ENCODE measurements at regions not wholly inside any gene's neighbourhood (a gene's known extent, or its start where the extent isn't known, plus 50 kb on each side); places are given as distances from the start of the nearest gene placed in this dataset.
A peak's percentile ranks its signal among the peaks of the same experiment; 100 is the strongest.

GRCh38 chr1:163467289-163467688 lies 145.5 kb downstream of the NUF2 start:
- no peaks in the 10 kb centered on the region for H3K9me3 ChIP-seq (ENCODE audit: low read length)
- H3K4me3 ChIP-seq (ENCODE audit: low read depth, low read length, poor library complexity, severe bottlenecking) = no peak overlapping the region
- ChIA-PET CTCF (ENCODE audit: unreplicated experiment) (no interaction called here), POLR2A (no interaction called here)
- H4K20me1 ChIP-seq (ENCODE audit: insufficient read depth, low read length) = no peaks in the 10 kb centered on the region
- no peaks in the 10 kb centered on the region for H3K36me3 ChIP-seq (ENCODE audit: insufficient read depth, low read length)
- no peak overlapping the region for H3K27ac ChIP-seq (ENCODE audit: low read depth, low read length, poor library complexity, severe bottlenecking)
- TF ChIP-seq, protein P1, sequence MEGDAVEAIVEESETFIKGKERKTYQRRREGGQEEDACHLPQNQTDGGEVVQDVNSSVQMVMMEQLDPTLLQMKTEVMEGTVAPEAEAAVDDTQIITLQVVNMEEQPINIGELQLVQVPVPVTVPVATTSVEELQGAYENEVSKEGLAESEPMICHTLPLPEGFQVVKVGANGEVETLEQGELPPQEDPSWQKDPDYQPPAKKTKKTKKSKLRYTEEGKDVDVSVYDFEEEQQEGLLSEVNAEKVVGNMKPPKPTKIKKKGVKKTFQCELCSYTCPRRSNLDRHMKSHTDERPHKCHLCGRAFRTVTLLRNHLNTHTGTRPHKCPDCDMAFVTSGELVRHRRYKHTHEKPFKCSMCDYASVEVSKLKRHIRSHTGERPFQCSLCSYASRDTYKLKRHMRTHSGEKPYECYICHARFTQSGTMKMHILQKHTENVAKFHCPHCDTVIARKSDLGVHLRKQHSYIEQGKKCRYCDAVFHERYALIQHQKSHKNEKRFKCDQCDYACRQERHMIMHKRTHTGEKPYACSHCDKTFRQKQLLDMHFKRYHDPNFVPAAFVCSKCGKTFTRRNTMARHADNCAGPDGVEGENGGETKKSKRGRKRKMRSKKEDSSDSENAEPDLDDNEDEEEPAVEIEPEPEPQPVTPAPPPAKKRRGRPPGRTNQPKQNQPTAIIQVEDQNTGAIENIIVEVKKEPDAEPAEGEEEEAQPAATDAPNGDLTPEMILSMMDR (conservative IDR thresholded peaks at IDR 0.05; ENCODE audit: low read length) = no peak
- TF ChIP-seq EZH2phosphoT487 (IDR thresholded peaks at IDR 0.05; ENCODE audit: borderline replicate concordance, low read depth, low read length) = no peak
- no peak for DNase-seq (ENCODE audit: low spot score)
- intact Hi-C loops (cut with micrococcal nuclease; ENCODE audit: unreplicated experiment) = no loop called here
- H2AFZ ChIP-seq (ENCODE audit: low read length) = no peak overlapping the region
- no peaks in the 10 kb centered on the region for H3K9me2 ChIP-seq (ENCODE audit: insufficient read depth, low read length)
- no TSS peak for BruUV-seq (replicated peaks)
- H3K79me2 ChIP-seq (ENCODE audit: insufficient read depth, low read depth, low read length) = no peaks in the 10 kb centered on the region
- no peaks in the 10 kb centered on the region for H3K4me1 ChIP-seq (ENCODE audit: insufficient read depth, low read length, poor library complexity, severe bottlenecking)
- H3K4me2 ChIP-seq (ENCODE audit: low read length) = no peak overlapping the region

DNA sequence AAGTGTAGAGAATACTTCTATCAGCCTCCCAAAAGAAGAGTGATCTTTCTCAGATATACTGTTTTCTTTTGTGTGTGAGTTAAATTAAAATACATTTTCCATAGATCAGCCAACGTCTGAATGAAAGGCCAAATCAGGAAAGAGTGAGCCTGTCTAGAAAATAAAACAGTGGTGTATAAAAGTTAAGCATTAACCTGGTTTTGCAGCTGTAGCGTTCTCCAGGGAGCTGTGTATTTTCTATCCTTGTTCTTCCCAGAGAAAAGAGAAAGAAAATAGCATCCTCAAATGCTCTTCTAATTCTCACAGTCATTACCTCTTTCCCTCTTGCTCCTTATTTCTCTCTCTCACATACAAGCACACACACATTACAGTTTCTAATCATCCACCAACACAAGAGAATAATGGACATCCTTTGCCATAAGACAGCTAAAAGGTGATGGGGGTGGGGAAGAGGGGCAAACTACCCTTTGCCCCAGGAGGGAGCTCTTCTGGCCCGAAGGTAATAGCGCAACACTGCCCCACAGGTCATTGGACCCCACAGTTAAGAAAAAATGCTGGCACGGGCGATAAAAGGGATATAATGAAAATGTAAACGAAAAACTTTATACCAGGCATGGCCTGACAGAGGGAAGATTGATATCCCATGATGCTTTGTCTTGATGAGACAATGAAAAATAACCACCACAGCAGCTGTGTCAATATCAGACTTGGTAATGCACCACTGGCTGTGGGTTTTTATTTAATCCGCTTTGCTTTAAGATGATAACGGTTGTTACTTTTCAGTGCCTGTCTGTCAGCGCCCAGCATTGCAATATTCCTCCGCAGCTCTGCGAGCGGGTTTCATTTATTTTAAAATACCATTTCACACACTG lies 150.3 kb downstream of the NUF2 start:
- CTCF ChIA-PET (ENCODE audit: unreplicated experiment) = no interaction called here
- TF ChIP-seq, protein P1 (conservative IDR thresholded peaks at IDR 0.05; ENCODE audit: low read length) = no peak
- TF ChIP-seq EZH2phosphoT487 (IDR thresholded peaks at IDR 0.05; ENCODE audit: borderline replicate concordance, low read depth, low read length) = no peak
- BruUV-seq (replicated peaks) = no TSS peak
- Histone ChIP-seq H2AFZ (ENCODE audit: low read length) (no peak overlapping the region), H4K20me1 (ENCODE audit: insufficient read depth, low read length) (no peaks in the 10 kb centered on the region), H3K4me1 (ENCODE audit: insufficient read depth, low read length, poor library complexity, severe bottlenecking) (no peaks in the 10 kb centered on the region), H3K4me2 (ENCODE audit: low read length) (peak overlapping the region; percentile 0; the same call in 1 of the 2 replicates), H3K79me2 (ENCODE audit: insufficient read depth, low read depth, low read length) (no peaks in the 10 kb centered on the region), H3K9me3 (ENCODE audit: low read length) (no peaks in the 10 kb centered on the region), H3K36me3 (ENCODE audit: insufficient read depth, low read length) (no peaks in the 10 kb centered on the region), H3K4me3 (ENCODE audit: low read depth, low read length, poor library complexity, severe bottlenecking) (no peak overlapping the region), H3K27ac (ENCODE audit: low read depth, low read length, poor library complexity, severe bottlenecking) (no peak overlapping the region), H3K9me2 (ENCODE audit: insufficient read depth, low read length) (no peaks in the 10 kb centered on the region)
- intact Hi-C loops (cut with micrococcal nuclease; ENCODE audit: unreplicated experiment) = no loop called here
- POLR2A ChIA-PET = interaction anchor here (0.7 kb wide), 1 partner anchor 267 kb away, joined by 3 read pairs; no protein-coding TSS in a partner anchor
- DNase-seq (ENCODE audit: low spot score) = no peak

DNA sequence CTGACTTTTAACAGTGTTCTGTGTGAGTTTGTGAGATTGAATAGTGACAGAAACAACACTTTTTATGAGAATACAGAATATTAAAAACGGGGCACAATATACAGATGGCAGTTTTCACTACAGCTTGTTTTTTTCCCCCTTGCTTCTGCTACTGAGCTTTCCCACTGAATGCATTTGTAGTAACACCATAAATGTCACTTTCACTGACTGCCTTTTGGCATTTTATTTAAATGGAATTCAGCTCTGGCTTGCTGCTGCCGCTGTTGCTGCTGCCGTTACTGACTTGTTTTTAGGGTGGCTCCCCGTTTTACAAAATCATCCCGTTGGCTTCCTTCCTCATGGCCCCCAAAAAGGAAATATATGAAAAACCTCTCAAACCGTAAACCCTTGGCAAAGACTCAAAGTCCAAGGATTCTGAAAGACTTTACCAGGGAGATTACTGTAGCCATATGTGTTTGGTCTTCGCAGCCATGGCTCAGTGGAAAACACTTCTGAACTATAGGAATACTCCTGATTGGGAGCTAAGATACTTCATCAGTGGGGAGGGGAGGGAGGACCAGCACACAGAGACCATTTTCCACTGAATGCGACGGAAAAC lies 151.0 kb downstream of the NUF2 start:
- CTCF ChIA-PET (ENCODE audit: unreplicated experiment) = no interaction called here
- BruUV-seq (replicated peaks) = no TSS peak

More for the DNA sequence above, 151.0 kb downstream of the NUF2 start:
- H3K4me1 ChIP-seq (ENCODE audit: insufficient read depth, low read length, poor library complexity, severe bottlenecking) = no peaks in the 10 kb centered on the region
- no peak overlapping the region for H3K4me3 ChIP-seq (ENCODE audit: low read depth, low read length, poor library complexity, severe bottlenecking)
- no peaks in the 10 kb centered on the region for H3K9me3 ChIP-seq (ENCODE audit: low read length)
- peak overlapping the region; percentile 0; the same call in 1 of the 2 replicates for H3K4me2 ChIP-seq (ENCODE audit: low read length)
- H4K20me1 ChIP-seq (ENCODE audit: insufficient read depth, low read length) = no peaks in the 10 kb centered on the region
- POLR2A ChIA-PET = interaction anchor here (0.6 to 0.7 kb wide), 2 partner anchors 266 to 1070 kb away, joined by 3 read pairs; no protein-coding TSS in a partner anchor
- no peak for DNase-seq (ENCODE audit: low spot score)
- H3K9me2 ChIP-seq (ENCODE audit: insufficient read depth, low read length) = no peaks in the 10 kb centered on the region
- no peak overlapping the region for H3K27ac ChIP-seq (ENCODE audit: low read depth, low read length, poor library complexity, severe bottlenecking)
- H3K36me3 ChIP-seq (ENCODE audit: insufficient read depth, low read length) = no peaks in the 10 kb centered on the region
- intact Hi-C loops (cut with micrococcal nuclease; ENCODE audit: unreplicated experiment) = no loop called here
- TF ChIP-seq, protein P1 (conservative IDR thresholded peaks at IDR 0.05; ENCODE audit: low read length) = no peak
- no peak for TF ChIP-seq EZH2phosphoT487 (IDR thresholded peaks at IDR 0.05; ENCODE audit: borderline replicate concordance, low read depth, low read length)
- no peaks in the 10 kb centered on the region for H3K79me2 ChIP-seq (ENCODE audit: insufficient read depth, low read depth, low read length)
- H2AFZ ChIP-seq (ENCODE audit: low read length) = no peak overlapping the region
